ENCODE measurements at regions not wholly inside any gene's neighbourhood (a gene's known extent, or its start where the extent isn't known, plus 50 kb on each side); places are given as distances from the start of the nearest gene placed in this dataset.

DNA sequence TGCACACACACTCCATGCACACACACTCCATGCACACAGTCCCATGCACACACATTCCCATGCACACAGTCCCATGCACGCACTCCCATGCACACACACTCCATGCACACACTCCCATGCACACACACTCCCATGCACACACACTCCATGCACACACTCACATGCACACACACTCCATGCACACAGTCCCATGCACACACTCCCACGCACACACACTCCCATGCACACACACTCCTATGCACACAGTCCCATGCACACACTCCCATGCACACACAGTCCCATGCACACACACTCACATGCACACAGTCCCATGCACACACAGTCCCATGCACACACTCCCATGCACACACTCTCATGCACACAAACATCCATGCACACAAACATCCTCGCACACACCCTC lies 168.4 kb downstream of the TTLL2 start:
- in situ Hi-C loops (cut with MboI; ENCODE audit: low sequenced_read_pairs) = no loop called here
- Histone ChIP-seq H3K36me3 (replicated peaks) (no peaks in the 10 kb centered on the region), H3K9me3 (no peaks in the 10 kb centered on the region), H3K27me3 (ENCODE audit: low read depth) (no peaks in the 10 kb centered on the region), H3K4me3 (no peak overlapping the region), H3K4me1 (peaks cover 14% of the 10 kb centered on the region)
- DNase-seq (ENCODE audit: low spot score in 2 of 2) = no peak

DNA sequence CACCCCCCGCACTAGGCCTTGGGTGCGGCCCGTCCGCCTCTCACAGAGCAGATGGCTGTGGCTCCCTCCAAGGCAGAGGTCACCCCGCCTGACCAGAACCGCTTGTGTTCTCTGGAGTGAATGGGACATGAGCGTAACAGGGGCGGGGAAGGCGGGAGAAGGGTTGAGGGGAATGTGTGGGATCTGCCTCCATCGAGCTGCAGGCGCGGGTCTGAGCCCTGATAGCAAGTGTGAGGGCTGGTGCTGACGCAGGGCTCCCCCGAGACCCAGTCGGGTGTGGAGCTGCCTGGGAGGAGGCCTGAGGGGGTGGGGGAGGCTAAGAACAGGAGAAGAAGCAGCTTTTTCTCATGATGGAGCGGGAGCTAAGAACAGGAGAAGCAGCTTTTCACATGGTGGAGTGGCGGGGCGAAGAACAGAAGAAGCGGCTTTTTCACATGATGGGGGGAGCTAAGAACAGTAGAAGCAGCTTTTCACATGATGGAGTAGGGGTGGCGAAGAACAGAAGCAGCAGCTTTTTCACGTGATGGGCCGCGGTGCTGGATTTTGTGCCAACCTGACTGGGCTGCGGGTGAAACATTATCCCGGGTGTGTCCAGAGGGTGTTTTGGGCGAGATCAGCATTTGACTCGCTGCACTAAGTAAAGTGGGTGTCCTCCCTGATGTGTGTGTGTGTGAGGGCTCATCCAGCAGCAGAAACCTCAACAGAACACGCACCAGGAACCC lies 169.3 kb downstream of the TTLL2 start:
- in situ Hi-C loops (cut with MboI; ENCODE audit: low sequenced_read_pairs) = no loop called here
- Histone ChIP-seq H3K36me3 (replicated peaks) (no peaks in the 10 kb centered on the region), H3K4me3 (no peak overlapping the region), H3K4me1 (peaks cover 14% of the 10 kb centered on the region), H3K27me3 (ENCODE audit: low read depth) (no peaks in the 10 kb centered on the region), H3K9me3 (no peaks in the 10 kb centered on the region)
- peak in 1 of 2 experiments; percentile 45 for DNase-seq (ENCODE audit: low spot score in 2 of 2)

- DNase-seq (ENCODE audit: low spot score in 2 of 2) = no peak
- Histone ChIP-seq H3K27me3 (ENCODE audit: low read depth) (no peaks in the 10 kb centered on the region), H3K4me3 (no peak overlapping the region), H3K4me1 (peaks cover 14% of the 10 kb centered on the region), H3K36me3 (replicated peaks) (no peaks in the 10 kb centered on the region), H3K9me3 (no peaks in the 10 kb centered on the region)
- in situ Hi-C loops (cut with MboI; ENCODE audit: low sequenced_read_pairs) = no loop called here
Observed at GRCh38 chr6:167494698-167495435, 170.0 kb downstream of the TTLL2 start.

DNA sequence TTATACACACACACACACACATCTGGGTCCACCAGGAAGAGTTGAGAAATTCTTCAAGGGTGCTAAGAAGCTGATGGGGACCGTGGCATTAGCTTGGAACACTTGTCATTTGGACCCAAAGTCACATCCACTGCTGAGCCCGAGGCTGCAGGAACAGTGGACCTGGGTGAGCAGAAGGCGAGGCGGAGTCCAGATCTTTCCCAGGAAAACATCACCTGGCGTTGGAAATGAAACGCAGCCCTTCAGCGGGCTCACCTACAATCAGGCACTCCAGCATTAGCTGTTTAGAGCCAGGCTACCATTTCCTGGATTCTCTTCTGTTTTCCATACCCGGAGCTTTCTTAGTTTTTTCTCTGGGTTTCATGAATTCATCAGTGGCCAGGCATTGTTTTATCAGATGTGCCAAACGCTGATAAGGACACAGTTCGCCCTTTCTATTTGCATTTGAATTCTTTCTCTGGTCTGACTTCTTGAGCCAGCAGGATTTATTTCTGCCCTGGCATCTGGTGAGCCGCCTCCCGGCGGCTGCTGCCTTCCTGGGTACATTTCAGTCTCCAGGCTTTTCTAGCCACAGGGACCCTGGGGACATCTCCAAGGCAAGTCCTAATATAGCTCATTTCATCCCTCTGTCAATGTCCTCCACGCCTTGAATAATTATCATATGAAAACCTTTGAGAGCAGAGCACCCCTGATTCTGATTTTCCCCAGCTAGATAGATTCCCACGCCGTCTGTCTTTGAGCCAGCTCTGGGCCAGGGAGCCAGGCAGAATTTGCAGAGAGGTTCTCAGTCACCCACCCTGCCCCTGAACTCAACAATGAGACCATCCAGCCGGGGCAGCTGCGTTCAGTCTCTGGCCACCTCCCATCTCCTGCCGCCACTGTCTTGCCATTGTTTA lies 170.9 kb downstream of the TTLL2 start:
- Histone ChIP-seq H3K9me3 (no peaks in the 10 kb centered on the region), H3K36me3 (replicated peaks) (no peaks in the 10 kb centered on the region), H3K27me3 (ENCODE audit: low read depth) (no peaks in the 10 kb centered on the region), H3K4me3 (no peak overlapping the region), H3K4me1 (peaks cover 14% of the 10 kb centered on the region)
- DNase-seq (ENCODE audit: low spot score in 2 of 2) = peak; percentile 66 to 67
- in situ Hi-C loops (cut with MboI; ENCODE audit: low sequenced_read_pairs) = no loop called here

- DNase-seq (ENCODE audit: low spot score in 2 of 2) = no peak
- Histone ChIP-seq H3K4me1 (peaks cover 14% of the 10 kb centered on the region), H3K27me3 (ENCODE audit: low read depth) (no peaks in the 10 kb centered on the region), H3K4me3 (no peak overlapping the region), H3K9me3 (no peaks in the 10 kb centered on the region), H3K36me3 (replicated peaks) (no peaks in the 10 kb centered on the region)
- in situ Hi-C loops (cut with MboI; ENCODE audit: low sequenced_read_pairs) = no loop called here
Observed at GRCh38 chr6:167496707-167497106, 171.8 kb downstream of the TTLL2 start.

DNA sequence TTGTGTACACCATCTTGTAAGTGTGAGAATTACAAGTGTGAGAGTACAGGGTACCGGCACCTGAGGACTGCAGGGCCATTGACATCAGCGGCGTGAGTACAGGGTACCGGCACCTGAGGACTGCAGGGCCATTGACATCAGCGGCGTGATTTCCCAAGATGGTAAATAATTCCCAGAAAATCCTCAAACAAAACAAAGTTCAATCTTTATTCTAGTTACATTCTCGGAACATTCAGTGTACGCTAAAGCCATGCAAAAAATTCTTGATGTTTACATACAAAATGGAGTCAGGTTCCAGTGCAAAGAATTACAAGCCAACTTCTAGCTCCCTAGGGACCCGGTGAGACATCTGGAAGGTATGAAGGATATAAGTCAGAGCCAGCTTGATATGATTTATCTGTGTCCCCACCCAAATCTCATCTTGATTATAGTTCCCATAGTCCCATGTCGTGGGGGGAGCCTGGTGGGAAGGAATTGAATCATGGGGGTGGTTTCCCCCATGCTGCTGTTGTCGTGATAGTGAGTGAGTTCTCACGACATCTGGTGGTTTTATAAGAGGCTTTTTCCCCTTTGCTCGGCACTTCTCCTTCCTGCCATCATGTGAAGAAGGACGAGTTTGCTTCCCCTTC lies 172.7 kb downstream of the TTLL2 start:
- DNase-seq (ENCODE audit: low spot score in 2 of 2) = no peak
- in situ Hi-C loops (cut with MboI; ENCODE audit: low sequenced_read_pairs) = no loop called here
- H3K27me3 ChIP-seq (ENCODE audit: low read depth) = no peaks in the 10 kb centered on the region
- H3K4me3 ChIP-seq = no peak overlapping the region
- no peaks in the 10 kb centered on the region for H3K36me3 ChIP-seq (replicated peaks)
- H3K9me3 ChIP-seq = no peaks in the 10 kb centered on the region
- peaks cover 14% of the 10 kb centered on the region for H3K4me1 ChIP-seq

- Histone ChIP-seq H3K27me3 (ENCODE audit: low read depth) (no peaks in the 10 kb centered on the region), H3K9me3 (no peaks in the 10 kb centered on the region), H3K4me3 (no peak overlapping the region), H3K4me1 (peaks cover 14% of the 10 kb centered on the region), H3K36me3 (replicated peaks) (no peaks in the 10 kb centered on the region)
- in situ Hi-C loops (cut with MboI; ENCODE audit: low sequenced_read_pairs) = no loop called here
- no peak for DNase-seq (ENCODE audit: low spot score in 2 of 2)
Observed at GRCh38 chr6:167499161-167499660, 174.3 kb downstream of the TTLL2 start.

DNA sequence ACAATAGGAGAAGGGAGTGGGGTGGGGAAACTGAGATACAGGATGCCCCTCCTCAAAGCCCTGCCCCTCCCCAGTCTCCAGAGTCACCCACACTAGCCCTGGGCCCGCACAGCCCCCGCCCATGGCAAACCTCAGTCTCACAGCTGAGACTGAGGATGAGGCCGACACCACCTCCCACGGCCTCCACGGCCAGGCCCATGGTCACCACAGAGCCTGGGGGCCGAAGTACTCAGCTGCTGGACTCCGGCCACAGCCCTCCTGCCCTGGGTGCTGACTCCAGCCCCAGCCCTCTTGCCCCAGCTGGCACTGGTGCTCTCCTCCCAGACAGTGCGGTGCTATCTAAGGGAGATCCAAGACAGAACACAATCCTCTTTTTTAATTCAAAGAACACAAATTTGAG lies 176.1 kb downstream of the TTLL2 start:
- Histone ChIP-seq H3K9me3 (no peaks in the 10 kb centered on the region), H3K36me3 (replicated peaks) (no peaks in the 10 kb centered on the region), H3K4me1 (peaks cover 7% of the 10 kb centered on the region), H3K27me3 (ENCODE audit: low read depth) (no peaks in the 10 kb centered on the region), H3K4me3 (no peak overlapping the region)
- in situ Hi-C loops (cut with MboI; ENCODE audit: low sequenced_read_pairs) = no loop called here
- no peak for DNase-seq (ENCODE audit: low spot score in 2 of 2)

- no peaks in the 10 kb centered on the region for H3K27me3 ChIP-seq (ENCODE audit: low read depth)
- no peaks in the 10 kb centered on the region for H3K4me1 ChIP-seq
- no peak overlapping the region for H3K4me3 ChIP-seq
- in situ Hi-C loops (cut with MboI; ENCODE audit: low sequenced_read_pairs) = no loop called here
- no peaks in the 10 kb centered on the region for H3K9me3 ChIP-seq
- DNase-seq (ENCODE audit: low spot score in 2 of 2) = peak in 1 of 2 experiments; percentile 40
- H3K36me3 ChIP-seq (replicated peaks) = no peaks in the 10 kb centered on the region
Observed at GRCh38 chr6:167501831-167502385, 177.0 kb downstream of the TTLL2 start.

GRCh38 chr6:167502471-167502870 lies 177.6 kb downstream of the TTLL2 start:
- H3K4me3 ChIP-seq = no peak overlapping the region
- no peak for DNase-seq (ENCODE audit: low spot score in 2 of 2)
- H3K36me3 ChIP-seq (replicated peaks) = no peaks in the 10 kb centered on the region
- H3K27me3 ChIP-seq (ENCODE audit: low read depth) = no peaks in the 10 kb centered on the region
- H3K9me3 ChIP-seq = no peaks in the 10 kb centered on the region
- in situ Hi-C loops (cut with MboI; ENCODE audit: low sequenced_read_pairs) = no loop called here
- no peaks in the 10 kb centered on the region for H3K4me1 ChIP-seq

GRCh38 chr6:167504385-167504961 lies 179.6 kb downstream of the TTLL2 start:
- no peaks in the 10 kb centered on the region for H3K4me1 ChIP-seq
- in situ Hi-C loops (cut with MboI; ENCODE audit: low sequenced_read_pairs) = no loop called here
- no peak overlapping the region for H3K4me3 ChIP-seq
- DNase-seq (ENCODE audit: low spot score in 2 of 2) = no peak
- no peaks in the 10 kb centered on the region for H3K9me3 ChIP-seq
- H3K36me3 ChIP-seq (replicated peaks) = no peaks in the 10 kb centered on the region
- H3K27me3 ChIP-seq (ENCODE audit: low read depth) = no peaks in the 10 kb centered on the region

DNA sequence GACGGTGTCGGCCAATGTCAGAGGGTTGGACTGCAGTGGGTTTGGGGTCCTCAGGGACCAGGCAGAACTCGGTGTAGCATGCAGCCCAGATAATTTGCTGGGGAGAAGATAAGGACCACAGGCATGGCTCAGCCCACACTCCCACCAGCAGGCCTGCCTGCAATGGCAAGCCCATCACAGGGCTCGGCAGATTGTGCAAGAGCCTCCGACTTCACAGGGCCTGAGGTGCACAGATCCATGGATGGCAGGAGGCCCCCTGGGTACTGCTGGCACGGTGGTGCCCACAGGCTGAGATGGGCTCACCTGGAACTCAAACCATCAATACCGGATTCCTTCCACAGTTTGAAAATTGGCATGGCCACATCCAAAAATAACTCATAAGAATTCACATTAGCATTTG lies 180.3 kb downstream of the TTLL2 start:
- in situ Hi-C loops (cut with MboI; ENCODE audit: low sequenced_read_pairs) = no loop called here
- H3K9me3 ChIP-seq = no peaks in the 10 kb centered on the region
- no peak for DNase-seq (ENCODE audit: low spot score in 2 of 2)
- no peaks in the 10 kb centered on the region for H3K27me3 ChIP-seq (ENCODE audit: low read depth)
- no peaks in the 10 kb centered on the region for H3K4me1 ChIP-seq
- H3K36me3 ChIP-seq (replicated peaks) = no peaks in the 10 kb centered on the region
- no peak overlapping the region for H3K4me3 ChIP-seq

DNA sequence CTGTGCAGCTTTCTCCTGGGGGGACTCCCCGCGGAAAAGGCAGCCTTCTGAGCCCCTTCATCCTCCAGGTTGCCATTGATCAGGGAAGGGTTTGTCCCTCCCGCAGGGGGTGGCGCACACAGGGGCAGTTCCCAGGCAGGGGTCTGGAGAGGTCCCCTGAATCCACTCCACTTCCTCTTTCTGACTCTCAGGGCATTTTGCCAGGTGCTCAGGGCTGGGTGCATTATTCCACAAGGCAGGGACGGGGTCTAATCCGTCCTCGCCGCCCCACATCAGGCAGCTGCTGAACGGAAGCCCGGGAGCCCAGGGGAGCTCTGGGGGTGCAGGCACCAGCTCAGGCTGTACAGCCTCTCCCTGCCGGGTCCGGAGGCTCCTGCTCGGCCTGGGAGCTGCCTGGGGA lies 180.9 kb downstream of the TTLL2 start:
- H3K4me3 ChIP-seq = no peak overlapping the region
- in situ Hi-C loops (cut with MboI; ENCODE audit: low sequenced_read_pairs) = no loop called here
- no peak for DNase-seq (ENCODE audit: low spot score in 2 of 2)
- no peaks in the 10 kb centered on the region for H3K36me3 ChIP-seq (replicated peaks)
- no peaks in the 10 kb centered on the region for H3K27me3 ChIP-seq (ENCODE audit: low read depth)
- H3K9me3 ChIP-seq = no peaks in the 10 kb centered on the region
- no peaks in the 10 kb centered on the region for H3K4me1 ChIP-seq

All from HAP-1 (cell line).